ENCODE measurements at regions not wholly inside any gene's neighbourhood (a gene's known extent, or its start where the extent isn't known, plus 50 kb on each side); places are given as distances from the start of the nearest gene placed in this dataset.

GRCh38 chr3:62955126-62955525, 79.9 kb upstream of the CADPS start:
- Histone ChIP-seq H3K27ac (ENCODE audit: insufficient read depth, low read length) (no peak overlapping the region), H3K4me1 (ENCODE audit: control insufficient read depth, extremely low read depth, insufficient read depth, low read length) (no peaks in the 10 kb centered on the region), H3K36me3 (ENCODE audit: control insufficient read depth, insufficient read depth, low read length) (no peaks in the 10 kb centered on the region), H3K9ac (ENCODE audit: insufficient read depth, low read length) (no peak overlapping the region), H3K9me3 (ENCODE audit: control insufficient read depth, insufficient read depth, low read depth, low read length) (no peaks in the 10 kb centered on the region), H3K27me3 (ENCODE audit: control insufficient read depth, insufficient read depth, low read length) (no peaks in the 10 kb centered on the region), H3K4me3 (replicated peaks in 1 of 4; ENCODE audit: control extremely low read depth in 1 of 4, insufficient read depth in 1 of 4, low read depth in 3 of 4, low read length in 4 of 4) (no peak overlapping the region), H3K4me2 (ENCODE audit: extremely low read depth, insufficient read depth, low read length) (no peak overlapping the region), H2AFZ (ENCODE audit: low read length) (no peak overlapping the region), H3K79me2 (ENCODE audit: control insufficient read depth, insufficient read depth, low read length) (no peaks in the 10 kb centered on the region), H4K20me1 (ENCODE audit: control insufficient read depth, extremely low read depth, insufficient read depth, low read length) (no peaks in the 10 kb centered on the region)
- no peak for DNase-seq (ENCODE audit: low read depth in 2 of 2)
- TF ChIP-seq, protein P1, sequence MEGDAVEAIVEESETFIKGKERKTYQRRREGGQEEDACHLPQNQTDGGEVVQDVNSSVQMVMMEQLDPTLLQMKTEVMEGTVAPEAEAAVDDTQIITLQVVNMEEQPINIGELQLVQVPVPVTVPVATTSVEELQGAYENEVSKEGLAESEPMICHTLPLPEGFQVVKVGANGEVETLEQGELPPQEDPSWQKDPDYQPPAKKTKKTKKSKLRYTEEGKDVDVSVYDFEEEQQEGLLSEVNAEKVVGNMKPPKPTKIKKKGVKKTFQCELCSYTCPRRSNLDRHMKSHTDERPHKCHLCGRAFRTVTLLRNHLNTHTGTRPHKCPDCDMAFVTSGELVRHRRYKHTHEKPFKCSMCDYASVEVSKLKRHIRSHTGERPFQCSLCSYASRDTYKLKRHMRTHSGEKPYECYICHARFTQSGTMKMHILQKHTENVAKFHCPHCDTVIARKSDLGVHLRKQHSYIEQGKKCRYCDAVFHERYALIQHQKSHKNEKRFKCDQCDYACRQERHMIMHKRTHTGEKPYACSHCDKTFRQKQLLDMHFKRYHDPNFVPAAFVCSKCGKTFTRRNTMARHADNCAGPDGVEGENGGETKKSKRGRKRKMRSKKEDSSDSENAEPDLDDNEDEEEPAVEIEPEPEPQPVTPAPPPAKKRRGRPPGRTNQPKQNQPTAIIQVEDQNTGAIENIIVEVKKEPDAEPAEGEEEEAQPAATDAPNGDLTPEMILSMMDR (conservative IDR thresholded peaks at IDR 0.05 in 1 of 2, IDR thresholded peaks at IDR 0.05 in 1 of 2; ENCODE audit: low read depth in 1 of 2, low read length in 2 of 2) = no peak
- TF ChIP-seq EZH2 (IDR thresholded peaks at IDR 0.05; ENCODE audit: low read length, missing control alignments) = no peak

DNA sequence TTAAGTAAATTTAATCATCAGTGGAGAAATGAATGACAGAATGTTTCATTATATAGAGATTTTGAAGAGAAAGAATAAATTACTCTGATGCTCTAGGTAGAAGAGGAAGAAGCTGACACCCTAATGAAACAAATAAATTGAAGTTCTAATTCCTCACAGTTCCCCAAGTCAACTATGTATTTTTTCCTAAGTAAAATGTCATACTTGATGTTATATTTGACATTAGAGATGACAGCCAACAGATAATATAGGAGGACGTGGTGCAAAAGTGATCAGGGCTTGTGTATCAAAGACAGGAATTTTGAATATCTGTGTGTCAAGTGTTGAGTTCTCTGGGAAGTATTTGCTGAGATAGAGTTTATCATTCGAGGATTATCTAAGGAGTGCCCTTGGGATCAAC, 81.2 kb upstream of the CADPS start:
- H3K4me3 ChIP-seq (replicated peaks in 1 of 4; ENCODE audit: control extremely low read depth in 1 of 4, insufficient read depth in 1 of 4, low read depth in 3 of 4, low read length in 4 of 4) = no peak overlapping the region
- H3K4me2 ChIP-seq (ENCODE audit: extremely low read depth, insufficient read depth, low read length) = no peak overlapping the region
- H3K36me3 ChIP-seq (ENCODE audit: control insufficient read depth, insufficient read depth, low read length) = no peaks in the 10 kb centered on the region
- no peak overlapping the region for H3K9ac ChIP-seq (ENCODE audit: insufficient read depth, low read length)
- H3K27me3 ChIP-seq (ENCODE audit: control insufficient read depth, insufficient read depth, low read length) = no peaks in the 10 kb centered on the region
- H3K4me1 ChIP-seq (ENCODE audit: control insufficient read depth, extremely low read depth, insufficient read depth, low read length) = no peaks in the 10 kb centered on the region
- DNase-seq (ENCODE audit: low read depth in 2 of 2) = no peak
- no peaks in the 10 kb centered on the region for H3K79me2 ChIP-seq (ENCODE audit: control insufficient read depth, insufficient read depth, low read length)
- H3K9me3 ChIP-seq (ENCODE audit: control insufficient read depth, insufficient read depth, low read depth, low read length) = no peaks in the 10 kb centered on the region
- no peaks in the 10 kb centered on the region for H4K20me1 ChIP-seq (ENCODE audit: control insufficient read depth, extremely low read depth, insufficient read depth, low read length)
- no peak overlapping the region for H3K27ac ChIP-seq (ENCODE audit: insufficient read depth, low read length)
- TF ChIP-seq EZH2 (IDR thresholded peaks at IDR 0.05; ENCODE audit: low read length, missing control alignments) = no peak
- TF ChIP-seq, protein P1 (conservative IDR thresholded peaks at IDR 0.05 in 1 of 2, IDR thresholded peaks at IDR 0.05 in 1 of 2; ENCODE audit: low read depth in 1 of 2, low read length in 2 of 2) = no peak
- H2AFZ ChIP-seq (ENCODE audit: low read length) = no peak overlapping the region

DNA sequence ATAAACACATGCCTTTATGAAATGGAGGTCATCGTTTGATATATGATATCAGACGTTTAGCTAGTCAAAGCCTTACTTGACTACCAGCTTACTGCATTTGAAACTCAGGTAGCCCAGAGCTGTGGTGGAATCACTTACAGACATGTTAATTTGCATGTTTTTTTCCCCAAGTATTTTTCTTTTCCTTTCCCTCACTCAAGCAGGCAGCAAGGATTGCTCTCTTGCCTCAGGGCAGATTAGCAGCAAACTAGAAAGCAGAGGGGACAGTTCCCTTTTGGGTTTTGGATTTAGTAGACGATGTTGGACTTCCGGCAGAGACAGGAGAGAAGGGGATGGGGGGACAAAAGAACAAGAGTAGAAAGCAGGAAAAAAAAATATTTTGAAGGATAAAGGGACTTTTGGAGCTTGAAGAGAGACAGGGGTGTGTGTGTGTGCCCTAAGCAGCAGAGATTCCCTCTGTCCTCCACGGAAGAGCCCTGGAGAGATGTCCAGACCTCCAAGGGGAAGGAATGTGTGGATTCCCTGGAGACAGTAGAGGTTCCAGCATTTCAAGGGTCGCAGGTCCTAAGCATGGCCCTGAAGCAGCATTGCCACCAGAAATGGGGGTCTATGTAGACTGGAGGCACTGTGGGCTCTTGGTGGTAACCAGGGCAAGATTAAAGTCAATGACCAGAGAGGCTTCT, 86.8 kb upstream of the CADPS start:
- Histone ChIP-seq H3K36me3 (ENCODE audit: control insufficient read depth, insufficient read depth, low read length) (no peaks in the 10 kb centered on the region), H4K20me1 (ENCODE audit: control insufficient read depth, extremely low read depth, insufficient read depth, low read length) (no peaks in the 10 kb centered on the region), H3K9ac (ENCODE audit: insufficient read depth, low read length) (no peak overlapping the region), H3K9me3 (ENCODE audit: control insufficient read depth, insufficient read depth, low read depth, low read length) (no peaks in the 10 kb centered on the region), H3K27me3 (ENCODE audit: control insufficient read depth, insufficient read depth, low read length) (no peaks in the 10 kb centered on the region), H3K79me2 (ENCODE audit: control insufficient read depth, insufficient read depth, low read length) (no peaks in the 10 kb centered on the region), H3K27ac (ENCODE audit: insufficient read depth, low read length) (no peak overlapping the region), H2AFZ (ENCODE audit: low read length) (no peak overlapping the region), H3K4me2 (ENCODE audit: extremely low read depth, insufficient read depth, low read length) (no peak overlapping the region), H3K4me3 (replicated peaks in 1 of 4; ENCODE audit: control extremely low read depth in 1 of 4, insufficient read depth in 1 of 4, low read depth in 3 of 4, low read length in 4 of 4) (no peak overlapping the region), H3K4me1 (ENCODE audit: control insufficient read depth, extremely low read depth, insufficient read depth, low read length) (no peaks in the 10 kb centered on the region)
- DNase-seq (ENCODE audit: low read depth in 2 of 2) = no peak
- TF ChIP-seq EZH2 (IDR thresholded peaks at IDR 0.05; ENCODE audit: low read length, missing control alignments) = no peak
- TF ChIP-seq, protein P1 (conservative IDR thresholded peaks at IDR 0.05 in 1 of 2, IDR thresholded peaks at IDR 0.05 in 1 of 2; ENCODE audit: low read depth in 1 of 2, low read length in 2 of 2) = no peak
